K562 (cell line): ENCODE measurements at regions not wholly inside any gene's neighbourhood (a gene's known extent, or its start where the extent isn't known, plus 50 kb on each side); places are given as distances from the start of the nearest gene placed in this dataset.

Experiments used
- ATAC-seq: fragments of 200-7000 bp; cut with Tn5 transposase; 3 replicates; pipeline ENCODE4 v1.9.1; 2020; ENCODE audit warnings: moderate library complexity
- BruUV-seq: library from RNA; stranded (reverse); fragments of 400-500 nt; replicated peaks from 2 replicates; lab custom pipeline; 2021; lab: Mats Ljungman, UMichigan
- CTCF ChIA-PET: fragments of 300-600 bp; formaldehyde crosslinking; extraction: SDS; loops from one replicate; lab custom pipeline; 2021; ENCODE audit warnings: low intra/inter-chr PET ratio; lab: Yijun Ruan, JAX
- POLR2A ChIA-PET: fragments of 300-600, 350-650 bp; sonication (Branson Sonifier 250); formaldehyde crosslinking; extraction: SDS; loops from one replicate; lab custom pipeline; 2021; ENCODE audit warnings: antibody characterized with exemption, inconsistent platforms; lab: Yijun Ruan, JAX
- DNase-seq, 4 experiments: peaks; one replicate each; pipeline versions ENCODE4 v3.0.0 to v3.0.0-alpha.2; 2011 to 2018; ENCODE audit warnings: low spot score in 3 of 4, mixed read lengths in 3 of 4; ENCODE audit errors: extremely low read depth in 1 of 4
- FAIRE-seq: peaks from 2 replicates; lab custom pipeline; 2011; peaks lifted over from hg19 to GRCh38; lab: Jason Lieb, UNC
- H2AFZ ChIP-seq: 2 replicates; pipeline ENCODE4 v1.6.0; 2011; ENCODE audit warnings: low read depth, low read length, control low read depth, inconsistent platforms
- H3K27ac ChIP-seq: fragments of 200-600 bp; 3 replicates; pipeline ENCODE4 v1.8.0; 2011; ENCODE audit warnings: low read depth, mild to moderate bottlenecking, control low read depth, inconsistent platforms, low read length, moderate library complexity, mixed read lengths; ENCODE audit errors: extremely low read depth
- H3K27me3 ChIP-seq, 2 experiments: fragments of 300-600 bp in 1 of 2; 2 replicates in 1 of 2; 3 replicates in 1 of 2; pipeline versions ENCODE4 v1.6.0 to v1.8.0; 2011; ENCODE audit warnings: inconsistent platforms in 2 of 2, low read length in 2 of 2, mild to moderate bottlenecking in 1 of 2, mixed read lengths in 1 of 2, moderate library complexity in 1 of 2; ENCODE audit not compliant: control insufficient read depth in 2 of 2, insufficient read depth in 2 of 2
- H3K36me3 ChIP-seq: fragments of 300-600 bp; 3 replicates; pipeline ENCODE4 v1.8.0; 2011; ENCODE audit warnings: mild to moderate bottlenecking, low read length, inconsistent platforms; ENCODE audit not compliant: control insufficient read depth, insufficient read depth
- H3K4me1 ChIP-seq, 2 experiments: fragments of 200-600 bp in 1 of 2; replicated peaks in 1 of 2; 2 replicates in 1 of 2; 3 replicates in 1 of 2; pipeline versions ENCODE4 v1.5.1 to v1.8.0; 2011; ENCODE audit warnings: inconsistent platforms in 2 of 2, low read length in 2 of 2, mild to moderate bottlenecking in 1 of 2, mixed read lengths in 1 of 2, moderate library complexity in 1 of 2; ENCODE audit not compliant: control insufficient read depth in 2 of 2, insufficient read depth in 2 of 2
- H3K4me2 ChIP-seq: 2 replicates; pipeline ENCODE4 v1.6.1; 2011; ENCODE audit warnings: low read length, control low read depth, inconsistent platforms, mixed read lengths; ENCODE audit not compliant: insufficient read depth
- H3K4me3 ChIP-seq: fragments of 200-600 bp; sonication (generic), shearing (Covaris generic); 2 replicates; pipeline ENCODE4 v1.5.1; 2016; ENCODE audit warnings: control low read depth, inconsistent platforms
- H3K79me2 ChIP-seq: fragments of 200-600 bp; 3 replicates; pipeline ENCODE4 v1.8.0; 2011; ENCODE audit warnings: low read length, inconsistent platforms; ENCODE audit not compliant: control insufficient read depth, insufficient read depth
- H3K9ac ChIP-seq, 2 experiments: 2 replicates each; pipeline versions ENCODE4 v1.6.0 to v1.6.1; 2011; ENCODE audit warnings: low read depth in 2 of 2, low read length in 2 of 2, control low read depth in 1 of 2, inconsistent platforms in 1 of 2, mild to moderate bottlenecking in 1 of 2, mixed read lengths in 1 of 2; ENCODE audit not compliant: insufficient read depth in 1 of 2
- H3K9me1 ChIP-seq: one replicate; pipeline ENCODE4 v1.6.0; 2011; ENCODE audit warnings: inconsistent platforms, mild to moderate bottlenecking, low read length, moderate library complexity; ENCODE audit not compliant: control insufficient read depth, insufficient read depth
- H3K9me3 ChIP-seq: replicated peaks from 2 replicates; pipeline ENCODE4 v1.5.1; 2011; ENCODE audit warnings: low read depth, low read length, inconsistent platforms; ENCODE audit not compliant: control insufficient read depth, insufficient read depth
- H4K20me1 ChIP-seq: replicated peaks from 2 replicates; pipeline ENCODE4 v1.6.1; 2011; ENCODE audit warnings: low read length, inconsistent platforms, mixed read lengths; ENCODE audit not compliant: control insufficient read depth, insufficient read depth
- E2F6 ChIP-seq, 2 experiments: IDR thresholded peaks; 2 replicates each; pipeline ENCODE4 v1.6.1; 2011; ENCODE audit warnings: borderline replicate concordance in 1 of 2, control low read depth in 1 of 2, low read depth in 1 of 2, low read length in 1 of 2, mild to moderate bottlenecking in 1 of 2, mixed read lengths in 1 of 2, moderate library complexity in 1 of 2; ENCODE audit not compliant: insufficient read depth in 1 of 2, insufficient read length in 1 of 2, poor library complexity in 1 of 2, severe bottlenecking in 1 of 2; ENCODE audit errors: extremely low read depth in 1 of 2
- FOXJ3 ChIP-seq: sonication (generic); formaldehyde crosslinking; IDR thresholded peaks from 2 replicates; pipeline ENCODE4 v1.4.0; 2020; ENCODE audit warnings: mild to moderate bottlenecking, missing genetic modification reagents
- MTA2 ChIP-seq: fragments of 450-650 bp; IDR thresholded peaks from 2 replicates; pipeline ENCODE4 v1.6.1; 2016; ENCODE audit warnings: low read depth
- OTX1 ChIP-seq: fragments of 450-650 bp; formaldehyde crosslinking; IDR thresholded peaks from 2 replicates; pipeline ENCODE4 v1.4.0; 2022; ENCODE audit warnings: mild to moderate bottlenecking
- RB1 ChIP-seq: fragments of 450-650 bp; IDR thresholded peaks from 2 replicates; pipeline ENCODE4 v1.6.1; 2017; ENCODE audit warnings: low read depth, mild to moderate bottlenecking
- WGBS: fragments of 100-300 bp; shearing (Covaris generic); methylation state at CpG from one replicate; pipeline ENCODE4 v1.1.6; 2016; ENCODE audit warnings: low coverage, mixed read lengths; ENCODE audit not compliant: insufficient coverage; ENCODE audit errors: missing lambda C conversion rate; 5-methylcytosine and 5-hydroxymethylcytosine counted together
- in situ Hi-C: fragments of 300-500 bp; cut with MboI; formaldehyde crosslinking; loops from 4 replicates; pipeline ENCODE4 v1.15.0; 2018; ENCODE audit warnings: inconsistent platforms, mixed read lengths
- intact Hi-C: fragments of 100-400 bp; cut with micrococcal nuclease; formaldehyde crosslinking; loops from 2 replicates; pipeline ENCODE4 v1.14.2; 2022
- TF ChIP-seq, protein P1 (sequence below): fragments of 450-650 bp; conservative IDR thresholded peaks from 2 replicates; pipeline ENCODE4 v1.6.1; 2016; ENCODE audit warnings: missing genetic modification characterization, low read depth, mild to moderate bottlenecking, control low read depth, missing compliant biosample characterization
- TF ChIP-seq, protein P2 (sequence below): fragments of 200-800 bp; sonication (Bioruptor generic); IDR thresholded peaks from 2 replicates; pipeline ENCODE4 v1.6.1; 2016; ENCODE audit warnings: missing genetic modification characterization, missing compliant biosample characterization
- TF ChIP-seq, protein P3 (sequence below): fragments of 250-450 bp; sonication (Bioruptor Pico); IDR thresholded peaks from 2 replicates; pipeline ENCODE4 v1.5.0; 2021; ENCODE audit warnings: mild to moderate bottlenecking, borderline replicate concordance

- ATAC-seq: no peak
- CTCF ChIA-PET: no interaction called here
- POLR2A ChIA-PET: no interaction called here
- Histone ChIP-seq H4K20me1 (no peaks in the 10 kb centered on the region), H3K9me3 (no peaks in the 10 kb centered on the region), H3K79me2 (no peaks in the 10 kb centered on the region), H3K36me3 (no peaks in the 10 kb centered on the region), H3K4me1 (no peaks in the 10 kb centered on the region), H3K27ac (no peak overlapping the region), H2AFZ (no peak overlapping the region), H3K9me1 (no peaks in the 10 kb centered on the region), H3K9ac (no peak overlapping the region), H3K4me3 (no peak overlapping the region), H3K4me2 (no peak overlapping the region), H3K27me3 (no peaks in the 10 kb centered on the region)
- BruUV-seq: no TSS peak
- peak; percentile 3 to 21 (median 12) for DNase-seq
- FAIRE-seq: no peak
- intact Hi-C loops: no loop called here
- in situ Hi-C loops: no loop called here
- WGBS: 2% methylated on average over 4 of the region's 4 CpGs
- no peak for TF ChIP-seq RB1
- TF ChIP-seq, protein P1, sequence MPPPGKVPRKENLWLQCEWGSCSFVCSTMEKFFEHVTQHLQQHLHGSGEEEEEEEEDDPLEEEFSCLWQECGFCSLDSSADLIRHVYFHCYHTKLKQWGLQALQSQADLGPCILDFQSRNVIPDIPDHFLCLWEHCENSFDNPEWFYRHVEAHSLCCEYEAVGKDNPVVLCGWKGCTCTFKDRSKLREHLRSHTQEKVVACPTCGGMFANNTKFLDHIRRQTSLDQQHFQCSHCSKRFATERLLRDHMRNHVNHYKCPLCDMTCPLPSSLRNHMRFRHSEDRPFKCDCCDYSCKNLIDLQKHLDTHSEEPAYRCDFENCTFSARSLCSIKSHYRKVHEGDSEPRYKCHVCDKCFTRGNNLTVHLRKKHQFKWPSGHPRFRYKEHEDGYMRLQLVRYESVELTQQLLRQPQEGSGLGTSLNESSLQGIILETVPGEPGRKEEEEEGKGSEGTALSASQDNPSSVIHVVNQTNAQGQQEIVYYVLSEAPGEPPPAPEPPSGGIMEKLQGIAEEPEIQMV (tag): no peak
- TF ChIP-seq FOXJ3 (CRISPR knock-in tag): no peak
- TF ChIP-seq E2F6 (IDR thresholded peaks at IDR 0.05; ENCODE audit: borderline replicate concordance in 1 of 2, extremely low read depth in 1 of 2, insufficient read depth in 1 of 2, insufficient read length in 1 of 2, low read depth in 1 of 2, low read length in 1 of 2, poor library complexity in 1 of 2, severe bottlenecking in 1 of 2): no peak
- TF ChIP-seq OTX1 (CRISPR knock-in tag): no peak
- TF ChIP-seq, protein P2, sequence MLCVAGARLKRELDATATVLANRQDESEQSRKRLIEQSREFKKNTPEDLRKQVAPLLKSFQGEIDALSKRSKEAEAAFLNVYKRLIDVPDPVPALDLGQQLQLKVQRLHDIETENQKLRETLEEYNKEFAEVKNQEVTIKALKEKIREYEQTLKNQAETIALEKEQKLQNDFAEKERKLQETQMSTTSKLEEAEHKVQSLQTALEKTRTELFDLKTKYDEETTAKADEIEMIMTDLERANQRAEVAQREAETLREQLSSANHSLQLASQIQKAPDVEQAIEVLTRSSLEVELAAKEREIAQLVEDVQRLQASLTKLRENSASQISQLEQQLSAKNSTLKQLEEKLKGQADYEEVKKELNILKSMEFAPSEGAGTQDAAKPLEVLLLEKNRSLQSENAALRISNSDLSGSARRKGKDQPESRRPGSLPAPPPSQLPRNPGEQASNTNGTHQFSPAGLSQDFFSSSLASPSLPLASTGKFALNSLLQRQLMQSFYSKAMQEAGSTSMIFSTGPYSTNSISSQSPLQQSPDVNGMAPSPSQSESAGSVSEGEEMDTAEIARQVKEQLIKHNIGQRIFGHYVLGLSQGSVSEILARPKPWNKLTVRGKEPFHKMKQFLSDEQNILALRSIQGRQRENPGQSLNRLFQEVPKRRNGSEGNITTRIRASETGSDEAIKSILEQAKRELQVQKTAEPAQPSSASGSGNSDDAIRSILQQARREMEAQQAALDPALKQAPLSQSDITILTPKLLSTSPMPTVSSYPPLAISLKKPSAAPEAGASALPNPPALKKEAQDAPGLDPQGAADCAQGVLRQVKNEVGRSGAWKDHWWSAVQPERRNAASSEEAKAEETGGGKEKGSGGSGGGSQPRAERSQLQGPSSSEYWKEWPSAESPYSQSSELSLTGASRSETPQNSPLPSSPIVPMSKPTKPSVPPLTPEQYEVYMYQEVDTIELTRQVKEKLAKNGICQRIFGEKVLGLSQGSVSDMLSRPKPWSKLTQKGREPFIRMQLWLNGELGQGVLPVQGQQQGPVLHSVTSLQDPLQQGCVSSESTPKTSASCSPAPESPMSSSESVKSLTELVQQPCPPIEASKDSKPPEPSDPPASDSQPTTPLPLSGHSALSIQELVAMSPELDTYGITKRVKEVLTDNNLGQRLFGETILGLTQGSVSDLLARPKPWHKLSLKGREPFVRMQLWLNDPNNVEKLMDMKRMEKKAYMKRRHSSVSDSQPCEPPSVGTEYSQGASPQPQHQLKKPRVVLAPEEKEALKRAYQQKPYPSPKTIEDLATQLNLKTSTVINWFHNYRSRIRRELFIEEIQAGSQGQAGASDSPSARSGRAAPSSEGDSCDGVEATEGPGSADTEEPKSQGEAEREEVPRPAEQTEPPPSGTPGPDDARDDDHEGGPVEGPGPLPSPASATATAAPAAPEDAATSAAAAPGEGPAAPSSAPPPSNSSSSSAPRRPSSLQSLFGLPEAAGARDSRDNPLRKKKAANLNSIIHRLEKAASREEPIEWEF (CRISPR knock-in tag): no peak
- TF ChIP-seq MTA2: no peak
- TF ChIP-seq, protein P3, sequence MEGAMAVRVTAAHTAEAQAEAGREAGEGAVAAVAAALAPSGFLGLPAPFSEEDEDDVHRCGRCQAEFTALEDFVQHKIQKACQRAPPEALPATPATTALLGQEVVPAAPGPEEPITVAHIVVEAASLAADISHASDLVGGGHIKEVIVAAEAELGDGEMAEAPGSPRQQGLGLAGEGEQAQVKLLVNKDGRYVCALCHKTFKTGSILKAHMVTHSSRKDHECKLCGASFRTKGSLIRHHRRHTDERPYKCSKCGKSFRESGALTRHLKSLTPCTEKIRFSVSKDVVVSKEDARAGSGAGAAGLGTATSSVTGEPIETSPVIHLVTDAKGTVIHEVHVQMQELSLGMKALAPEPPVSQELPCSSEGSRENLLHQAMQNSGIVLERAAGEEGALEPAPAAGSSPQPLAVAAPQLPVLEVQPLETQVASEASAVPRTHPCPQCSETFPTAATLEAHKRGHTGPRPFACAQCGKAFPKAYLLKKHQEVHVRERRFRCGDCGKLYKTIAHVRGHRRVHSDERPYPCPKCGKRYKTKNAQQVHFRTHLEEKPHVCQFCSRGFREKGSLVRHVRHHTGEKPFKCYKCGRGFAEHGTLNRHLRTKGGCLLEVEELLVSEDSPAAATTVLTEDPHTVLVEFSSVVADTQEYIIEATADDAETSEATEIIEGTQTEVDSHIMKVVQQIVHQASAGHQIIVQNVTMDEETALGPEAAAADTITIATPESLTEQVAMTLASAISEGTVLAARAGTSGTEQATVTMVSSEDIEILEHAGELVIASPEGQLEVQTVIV (CRISPR knock-in tag): no peak
These were observed 246.8 kb upstream of the TET2 start for GRCh38 chr4:104899863-104900262.
